ENCODE measurements at regions not wholly inside any gene's neighbourhood (a gene's known extent, or its start where the extent isn't known, plus 50 kb on each side); places are given as distances from the start of the nearest gene placed in this dataset.

GRCh38 chr2:41924709-41925408, 123.0 kb upstream of the PKDCC start:
- no peaks in the 10 kb centered on the region for H3K27me3 ChIP-seq (ENCODE audit: control insufficient read depth, insufficient read depth, low read length)
- no peaks in the 10 kb centered on the region for H3K36me3 ChIP-seq (ENCODE audit: control insufficient read depth, insufficient read depth, low read length)
- no peak overlapping the region for H3K27ac ChIP-seq (ENCODE audit: low read length)
- peaks cover 13% of the 10 kb centered on the region for H3K4me1 ChIP-seq (ENCODE audit: control insufficient read depth, insufficient read depth, low read length)
- no peak overlapping the region for H3K4me3 ChIP-seq (ENCODE audit: low read length)
- H3K9me3 ChIP-seq (ENCODE audit: control insufficient read depth, low read depth, low read length) = no peaks in the 10 kb centered on the region
- no CpG with 5 or more reads among the region's 4 CpGs for WGBS (ENCODE audit: insufficient coverage, low lambda C conversion rate)
- peak in 1 of 2 donors; percentile 75 for DNase-seq

DNA sequence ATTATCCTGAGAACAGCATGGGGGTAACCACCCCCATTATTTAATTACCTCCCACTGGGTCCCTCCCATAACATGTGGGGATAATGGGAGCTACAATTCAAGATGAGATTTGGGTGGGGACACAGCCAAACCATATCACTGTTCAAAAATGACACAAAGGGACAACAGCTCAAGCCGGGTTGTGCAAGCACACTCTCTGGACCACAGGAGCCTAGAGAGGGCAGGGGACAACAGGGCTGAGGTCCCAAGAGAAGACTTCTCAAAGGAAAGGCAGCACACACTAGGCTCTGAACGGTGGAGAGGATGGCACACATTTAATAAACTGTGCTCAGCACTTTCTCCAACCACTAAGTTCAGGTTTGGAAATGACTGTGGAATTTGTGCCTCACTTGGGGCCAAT, 122.1 kb upstream of the PKDCC start:
- Histone ChIP-seq H3K9me3 (ENCODE audit: control insufficient read depth, low read depth, low read length) (no peaks in the 10 kb centered on the region), H3K36me3 (ENCODE audit: control insufficient read depth, insufficient read depth, low read length) (no peaks in the 10 kb centered on the region), H3K27ac (ENCODE audit: low read length) (no peak overlapping the region), H3K4me1 (ENCODE audit: control insufficient read depth, insufficient read depth, low read length) (peaks cover 13% of the 10 kb centered on the region), H3K4me3 (ENCODE audit: low read length) (no peak overlapping the region), H3K27me3 (ENCODE audit: control insufficient read depth, insufficient read depth, low read length) (no peaks in the 10 kb centered on the region)
- no CpG with 5 or more reads among the region's 2 CpGs for WGBS (ENCODE audit: insufficient coverage, low lambda C conversion rate)
- DNase-seq = no peak

DNA sequence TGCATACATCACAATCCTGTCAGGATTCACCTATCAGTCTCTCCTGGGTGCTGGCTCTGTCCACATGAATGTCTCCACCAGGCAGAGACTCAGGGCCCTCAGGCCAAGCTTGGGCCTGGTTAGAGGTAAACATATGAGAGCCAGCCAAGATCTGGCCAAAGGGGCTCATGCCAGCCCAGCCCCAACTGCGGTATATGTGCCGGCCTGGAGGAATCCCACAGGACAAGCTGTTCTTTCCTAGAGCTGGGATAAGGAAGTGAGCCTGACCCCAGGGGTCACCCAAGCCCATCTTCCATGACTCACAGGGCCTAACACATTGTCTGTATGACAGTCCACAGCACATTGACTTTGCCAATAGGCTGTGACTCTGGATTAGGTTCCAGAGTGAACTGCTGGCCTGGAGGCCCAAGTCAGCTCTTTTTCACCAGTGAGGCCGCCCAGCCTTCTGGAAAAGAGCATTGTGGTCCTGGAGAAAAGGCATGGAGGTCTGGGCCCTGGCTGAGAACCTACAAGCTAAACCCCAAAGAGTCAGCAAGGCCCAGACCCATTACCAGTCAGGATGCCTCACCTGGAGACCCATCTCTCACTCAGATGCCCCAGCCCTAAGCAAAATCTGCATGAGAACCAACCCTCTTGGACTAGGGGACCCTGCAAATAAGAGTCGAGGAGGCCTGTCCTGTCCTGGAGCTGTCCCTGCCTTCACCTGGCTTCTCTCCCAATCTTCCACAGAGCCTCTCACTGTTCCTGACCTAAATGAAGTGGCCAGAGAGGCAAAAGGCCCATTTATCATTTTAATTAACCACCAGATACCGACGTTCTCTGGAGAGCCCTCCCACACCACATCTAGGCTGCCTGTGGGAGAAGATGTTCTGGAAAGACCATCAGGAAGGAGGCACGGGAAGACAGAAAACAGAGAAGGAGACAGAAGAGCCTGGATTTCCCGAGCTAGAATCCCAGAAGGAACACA, 120.9 kb upstream of the PKDCC start:
- Histone ChIP-seq H3K36me3 (ENCODE audit: control insufficient read depth, insufficient read depth, low read length) (no peaks in the 10 kb centered on the region), H3K27me3 (ENCODE audit: control insufficient read depth, insufficient read depth, low read length) (no peaks in the 10 kb centered on the region), H3K4me3 (ENCODE audit: low read length) (no peak overlapping the region), H3K27ac (ENCODE audit: low read length) (no peak overlapping the region), H3K4me1 (ENCODE audit: control insufficient read depth, insufficient read depth, low read length) (peaks cover 13% of the 10 kb centered on the region), H3K9me3 (ENCODE audit: control insufficient read depth, low read depth, low read length) (no peaks in the 10 kb centered on the region)
- no peak for DNase-seq
- WGBS (ENCODE audit: insufficient coverage, low lambda C conversion rate) = 69% methylated on average over 2 of the region's 8 CpGs

DNA sequence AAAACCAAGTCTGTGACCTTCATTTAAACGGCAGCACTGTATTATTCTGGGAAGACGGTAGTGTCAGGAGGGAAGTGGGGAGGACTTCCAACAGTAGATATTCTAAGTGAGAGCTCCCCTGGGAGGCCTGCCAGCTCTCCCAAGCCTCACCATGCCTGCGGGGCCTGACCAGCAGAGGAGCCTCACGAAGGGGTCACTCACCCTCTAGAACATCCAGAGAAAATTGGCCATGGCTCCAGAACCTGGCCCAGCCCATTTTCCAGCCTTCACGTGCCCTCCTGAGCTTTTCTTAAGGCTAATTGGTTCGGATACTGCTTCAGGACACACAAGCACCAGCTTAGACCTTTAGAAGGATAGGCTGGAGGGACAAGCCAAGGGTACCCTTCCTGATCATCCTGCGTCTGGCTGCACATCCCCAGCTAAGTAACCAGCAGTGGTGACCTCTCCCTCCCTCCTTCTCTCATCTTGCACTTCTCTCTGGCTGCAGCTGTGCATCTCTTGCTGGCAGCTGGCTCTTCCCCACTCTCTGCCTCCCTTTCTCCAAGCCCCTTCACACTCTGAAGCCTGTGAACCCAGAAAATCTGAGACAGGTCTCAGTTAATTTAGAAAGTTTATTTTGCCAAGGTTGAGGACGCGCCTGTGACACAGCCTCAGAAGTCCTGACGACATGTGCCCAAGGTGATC, 120.1 kb upstream of the PKDCC start:
- WGBS (ENCODE audit: insufficient coverage, low lambda C conversion rate) = no CpG with 5 or more reads among the region's 10 CpGs
- Histone ChIP-seq H3K36me3 (ENCODE audit: control insufficient read depth, insufficient read depth, low read length) (no peaks in the 10 kb centered on the region), H3K4me3 (ENCODE audit: low read length) (no peak overlapping the region), H3K4me1 (ENCODE audit: control insufficient read depth, insufficient read depth, low read length) (peaks cover 12% of the 10 kb centered on the region), H3K9me3 (ENCODE audit: control insufficient read depth, low read depth, low read length) (no peaks in the 10 kb centered on the region), H3K27me3 (ENCODE audit: control insufficient read depth, insufficient read depth, low read length) (no peaks in the 10 kb centered on the region), H3K27ac (ENCODE audit: low read length) (no peak overlapping the region)
- no peak for DNase-seq

DNA sequence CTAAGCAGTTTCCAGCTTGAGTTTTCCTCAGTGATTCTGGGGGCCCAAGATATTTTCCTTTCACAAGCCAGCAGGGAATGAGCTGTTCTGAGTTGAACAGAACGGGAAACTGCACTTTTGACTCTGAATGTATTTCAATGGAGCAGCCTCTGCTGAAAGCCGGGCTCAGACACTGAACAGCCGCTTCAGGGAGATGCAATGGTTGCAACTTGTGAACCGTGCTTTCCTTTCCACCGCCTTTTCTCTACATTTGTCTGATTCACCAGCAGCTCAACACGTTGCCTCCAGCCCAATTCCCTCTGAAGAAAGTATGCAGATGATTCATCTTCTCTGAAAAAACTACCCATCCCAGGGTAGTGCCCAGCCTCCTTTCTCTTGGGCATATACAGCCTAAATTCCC, 119.3 kb upstream of the PKDCC start:
- DNase-seq = no peak
- Histone ChIP-seq H3K27ac (ENCODE audit: low read length) (no peak overlapping the region), H3K4me1 (ENCODE audit: control insufficient read depth, insufficient read depth, low read length) (peaks cover 10% of the 10 kb centered on the region), H3K36me3 (ENCODE audit: control insufficient read depth, insufficient read depth, low read length) (no peaks in the 10 kb centered on the region), H3K9me3 (ENCODE audit: control insufficient read depth, low read depth, low read length) (no peaks in the 10 kb centered on the region), H3K27me3 (ENCODE audit: control insufficient read depth, insufficient read depth, low read length) (no peaks in the 10 kb centered on the region), H3K4me3 (ENCODE audit: low read length) (no peak overlapping the region)
- WGBS (ENCODE audit: insufficient coverage, low lambda C conversion rate) = no CpG with 5 or more reads among the region's 6 CpGs

DNA sequence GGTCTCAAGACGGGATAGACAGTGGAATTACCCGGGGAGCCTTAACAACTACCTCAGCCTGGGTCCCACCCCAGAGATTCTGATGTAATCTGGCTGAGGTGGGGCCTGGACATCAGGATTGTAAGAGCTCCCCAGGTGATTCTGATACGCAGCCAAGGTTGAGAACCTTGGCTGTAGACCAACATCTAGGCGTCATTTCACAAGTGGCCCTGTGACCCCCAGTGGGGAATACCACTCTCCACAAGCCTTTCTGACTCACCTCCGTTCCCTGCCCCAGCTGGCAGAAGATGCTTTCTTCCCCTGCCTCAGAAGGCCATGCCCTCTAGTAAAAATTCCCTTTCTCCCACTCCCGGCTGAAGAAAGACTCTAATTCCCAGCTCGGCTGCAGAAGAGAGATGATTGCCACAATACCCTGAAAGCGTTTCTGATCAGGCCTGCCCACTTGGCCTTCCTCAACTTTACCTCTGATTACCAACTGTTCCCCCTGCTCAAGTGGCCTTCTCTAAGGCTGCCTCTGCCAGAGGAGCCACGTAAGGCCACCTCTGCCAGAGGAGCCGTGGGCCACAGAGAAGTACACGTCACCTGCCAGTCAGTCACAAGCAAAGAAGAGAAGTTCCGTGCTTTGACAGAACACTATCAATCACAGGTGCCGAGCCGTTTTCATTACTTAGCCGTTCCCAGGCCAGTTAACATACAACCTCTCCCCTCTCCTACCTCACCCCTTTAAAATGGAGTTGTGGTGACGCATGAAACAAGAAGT, 116.8 kb upstream of the PKDCC start:
- Histone ChIP-seq H3K4me3 (ENCODE audit: low read length) (no peak overlapping the region), H3K9me3 (ENCODE audit: control insufficient read depth, low read depth, low read length) (no peaks in the 10 kb centered on the region), H3K4me1 (ENCODE audit: control insufficient read depth, insufficient read depth, low read length) (no peaks in the 10 kb centered on the region), H3K27me3 (ENCODE audit: control insufficient read depth, insufficient read depth, low read length) (no peaks in the 10 kb centered on the region), H3K36me3 (ENCODE audit: control insufficient read depth, insufficient read depth, low read length) (no peaks in the 10 kb centered on the region), H3K27ac (ENCODE audit: low read length) (no peak overlapping the region)
- DNase-seq = no peak
- no CpG with 5 or more reads among the region's 16 CpGs for WGBS (ENCODE audit: insufficient coverage, low lambda C conversion rate)

GRCh38 chr2:41932241-41933045, 115.4 kb upstream of the PKDCC start:
- no peaks in the 10 kb centered on the region for H3K27me3 ChIP-seq (ENCODE audit: control insufficient read depth, insufficient read depth, low read length)
- 30% methylated on average over 2 of the region's 17 CpGs for WGBS (ENCODE audit: insufficient coverage, low lambda C conversion rate)
- H3K4me1 ChIP-seq (ENCODE audit: control insufficient read depth, insufficient read depth, low read length) = peaks cover 2% of the 10 kb centered on the region
- H3K27ac ChIP-seq (ENCODE audit: low read length) = no peak overlapping the region
- H3K36me3 ChIP-seq (ENCODE audit: control insufficient read depth, insufficient read depth, low read length) = no peaks in the 10 kb centered on the region
- peak; percentile 53 to 65 for DNase-seq
- no peak overlapping the region for H3K4me3 ChIP-seq (ENCODE audit: low read length)
- no peaks in the 10 kb centered on the region for H3K9me3 ChIP-seq (ENCODE audit: control insufficient read depth, low read depth, low read length)

DNA sequence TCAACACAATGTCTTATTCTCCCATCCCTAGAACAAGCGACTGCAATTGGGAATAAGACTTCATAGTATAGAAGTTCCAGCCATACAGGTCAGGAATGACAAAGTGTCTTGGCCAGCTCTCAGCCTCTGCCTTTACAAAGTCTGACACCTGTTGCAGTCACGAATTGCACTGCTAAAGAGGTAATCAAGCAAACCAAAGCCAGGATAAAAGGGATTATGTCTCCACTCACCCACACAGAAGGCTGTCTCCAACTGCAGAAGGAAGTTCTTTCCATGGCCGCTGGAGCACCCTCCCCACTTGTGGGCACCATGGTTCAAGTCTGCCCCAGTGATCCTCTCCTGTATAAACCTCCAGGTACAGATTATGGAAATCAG, 114.8 kb upstream of the PKDCC start:
- Histone ChIP-seq H3K4me1 (ENCODE audit: control insufficient read depth, insufficient read depth, low read length) (peaks cover 7% of the 10 kb centered on the region), H3K9me3 (ENCODE audit: control insufficient read depth, low read depth, low read length) (no peaks in the 10 kb centered on the region), H3K4me3 (ENCODE audit: low read length) (no peak overlapping the region), H3K27me3 (ENCODE audit: control insufficient read depth, insufficient read depth, low read length) (no peaks in the 10 kb centered on the region), H3K36me3 (ENCODE audit: control insufficient read depth, insufficient read depth, low read length) (no peaks in the 10 kb centered on the region), H3K27ac (ENCODE audit: low read length) (peak overlapping the region; percentile 49)
- DNase-seq = no peak
- no CpG with 5 or more reads among the region's 3 CpGs for WGBS (ENCODE audit: insufficient coverage, low lambda C conversion rate)

DNA sequence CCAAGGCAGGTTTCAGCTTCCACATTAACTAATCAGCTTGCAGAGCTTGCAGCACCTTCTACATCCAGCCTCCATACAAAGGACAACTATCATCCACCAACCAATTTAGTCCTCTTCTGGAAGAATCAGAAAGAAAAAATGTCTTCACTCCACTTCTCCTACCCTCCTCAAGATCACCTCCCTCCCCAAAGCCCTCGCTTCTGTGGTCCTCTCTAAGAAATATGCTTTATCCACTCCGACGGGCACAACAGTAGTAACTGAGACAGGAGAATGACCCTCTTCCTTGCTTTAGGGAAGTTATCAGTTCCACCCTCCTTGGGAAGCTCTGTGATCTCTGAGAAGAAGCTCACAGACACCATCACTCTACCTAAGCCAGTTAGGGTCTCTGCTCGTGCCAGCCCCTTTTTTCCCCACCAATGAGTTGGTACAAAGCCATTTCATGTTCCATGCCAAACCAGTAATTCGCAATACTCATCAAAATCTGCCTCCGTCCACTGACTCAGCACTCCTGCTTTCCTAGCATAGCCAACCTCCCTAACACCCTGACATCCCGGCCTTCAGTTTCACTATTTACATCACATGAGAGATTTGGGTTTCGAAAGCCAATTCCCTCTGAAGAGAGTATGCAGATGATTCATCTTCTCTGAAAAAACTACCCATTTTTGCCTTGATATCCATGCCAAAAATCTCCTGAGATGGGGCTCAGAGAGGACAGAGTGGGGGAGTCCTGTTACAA, 114.1 kb upstream of the PKDCC start:
- Histone ChIP-seq H3K4me3 (ENCODE audit: low read length) (no peak overlapping the region), H3K27me3 (ENCODE audit: control insufficient read depth, insufficient read depth, low read length) (no peaks in the 10 kb centered on the region), H3K9me3 (ENCODE audit: control insufficient read depth, low read depth, low read length) (no peaks in the 10 kb centered on the region), H3K36me3 (ENCODE audit: control insufficient read depth, insufficient read depth, low read length) (no peaks in the 10 kb centered on the region), H3K4me1 (ENCODE audit: control insufficient read depth, insufficient read depth, low read length) (peaks cover 13% of the 10 kb centered on the region), H3K27ac (ENCODE audit: low read length) (peak overlapping the region; percentile 49)
- peak in 1 of 2 donors; percentile 49 for DNase-seq
- WGBS (ENCODE audit: insufficient coverage, low lambda C conversion rate) = no CpG with 5 or more reads among the region's 8 CpGs
